Superior temporal gyrus (tissue), 1 donor: ENCODE measurements at regions not wholly inside any gene's neighbourhood (a gene's known extent, or its start where the extent isn't known, plus 50 kb on each side); places are given as distances from the start of the nearest gene placed in this dataset.
A peak's percentile ranks its signal among the peaks of the same experiment; 100 is the strongest.

Experiments
- DNase-seq: peaks from one replicate; pipeline ENCODE4 v3.0.0-alpha.2; 2016; ENCODE audit errors: extremely low spot score

GRCh38 chr5:18961234-18961633, 1026.8 kb downstream of the CDH18 start:
- DNase-seq, result peak; percentile 66

GRCh38 chr5:18965893-18966292, 1022.1 kb downstream of the CDH18 start:
- DNase-seq, result no peak

- no peak for DNase-seq
Observed at GRCh38 chr5:18967637-18968036, 1020.4 kb downstream of the CDH18 start.

GRCh38 chr5:18968966-18969365, 1019.0 kb downstream of the CDH18 start:
- no peak for DNase-seq

GRCh38 chr5:18970000-18970399, 1018.0 kb downstream of the CDH18 start:
- no peak for DNase-seq

GRCh38 chr5:18972177-18972576, 1015.8 kb downstream of the CDH18 start:
- no peak for DNase-seq

GRCh38 chr5:18975624-18976023, 1012.4 kb downstream of the CDH18 start:
- DNase-seq, result no peak

- no peak for DNase-seq
Observed at GRCh38 chr5:18977880-18978279, 1010.1 kb downstream of the CDH18 start.

- no peak for DNase-seq
Observed at GRCh38 chr5:18984559-18985080, 1003.4 kb downstream of the CDH18 start.

- DNase-seq, result no peak
Observed at GRCh38 chr5:18985171-18985758, 1002.7 kb downstream of the CDH18 start.

- DNase-seq, result no peak
Observed at GRCh38 chr5:18987101-18987500, 1000.9 kb downstream of the CDH18 start.

GRCh38 chr5:18990852-18991251, 997.1 kb downstream of the CDH18 start:
- no peak for DNase-seq

- DNase-seq, result no peak
Observed at GRCh38 chr5:18992264-18992663, 995.7 kb downstream of the CDH18 start.

- DNase-seq, result no peak
Observed at GRCh38 chr5:18999478-18999877, 988.5 kb downstream of the CDH18 start.

- no peak for DNase-seq
Observed at GRCh38 chr5:19001054-19001453, 986.9 kb downstream of the CDH18 start.

- no peak for DNase-seq
Observed at GRCh38 chr5:19001539-19001938, 986.5 kb downstream of the CDH18 start.

- no peak for DNase-seq
Observed at GRCh38 chr5:19002111-19002510, 985.9 kb downstream of the CDH18 start.

GRCh38 chr5:19018822-19019221, 969.2 kb downstream of the CDH18 start:
- DNase-seq, result no peak

GRCh38 chr5:19031491-19031890, 956.5 kb downstream of the CDH18 start:
- DNase-seq, result no peak

GRCh38 chr5:19035816-19036215, 952.2 kb downstream of the CDH18 start:
- no peak for DNase-seq

GRCh38 chr5:19042106-19042505, 945.9 kb downstream of the CDH18 start:
- no peak for DNase-seq

- DNase-seq, result no peak
Observed at GRCh38 chr5:19044311-19044710, 943.7 kb downstream of the CDH18 start.

- no peak for DNase-seq
Observed at GRCh38 chr5:19044931-19045695, 942.9 kb downstream of the CDH18 start.
